PC-9 (cell line): ENCODE measurements at regions not wholly inside any gene's neighbourhood (a gene's known extent, or its start where the extent isn't known, plus 50 kb on each side); places are given as distances from the start of the nearest gene placed in this dataset.
"Not testable (repeated sequence)": the region's sequence is repeated elsewhere in the genome, so short reads cannot be mapped to it uniquely, and the experiment has no call there.

ENCODE experiments used
- BruUV-seq: library from RNA; stranded (reverse); fragments of 400-500 nt; replicated peaks from 2 replicates; lab custom pipeline; 2021; lab: Mats Ljungman, UMichigan
- CTCF ChIA-PET: fragments of 300-600 bp; sonication (Branson Sonifier 250); formaldehyde crosslinking; loops from one replicate; lab custom pipeline; 2022; ENCODE audit warnings: antibody characterized with exemption; lab: Charles Lee
- POLR2A ChIA-PET: fragments of 300-600 bp; sonication (Branson Sonifier 250); formaldehyde crosslinking; loops from one replicate; lab custom pipeline; 2022; ENCODE audit warnings: antibody characterized with exemption; ENCODE audit not compliant: unreplicated experiment; lab: Charles Lee
- DNase-seq, 2 experiments: peaks; one replicate each; pipeline versions ENCODE4 v3.0.0 to v3.0.0-alpha.2; 2015 to 2022; ENCODE audit warnings: mixed read lengths in 1 of 2
- H2AFZ ChIP-seq: fragments of 200-600 bp; sonication (generic); 2 replicates; pipeline ENCODE4 v1.8.1; 2017; ENCODE audit warnings: antibody characterized with exemption
- H3F3A ChIP-seq: fragments of 200-600 bp; sonication (generic); 2 replicates; pipeline ENCODE4 v1.8.1; 2017; ENCODE audit warnings: antibody characterized with exemption, mild to moderate bottlenecking, low read depth; ENCODE audit not compliant: insufficient read depth
- H3K27ac ChIP-seq: fragments of 200-600 bp; sonication (generic); 2 replicates; pipeline ENCODE4 v1.6.1; 2016; ENCODE audit warnings: mixed run types
- H3K27me3 ChIP-seq: fragments of 200-600 bp; sonication (generic); 2 replicates; pipeline ENCODE4 v1.6.1; 2016; ENCODE audit warnings: low read depth, mixed run types; ENCODE audit not compliant: insufficient read depth
- H3K36me3 ChIP-seq: fragments of 200-600 bp; sonication (generic); 2 replicates; pipeline ENCODE4 v1.6.1; 2016; ENCODE audit warnings: low read depth, mixed run types
- H3K4me1 ChIP-seq: fragments of 200-600 bp; sonication (generic); replicated peaks from 2 replicates; pipeline ENCODE4 v1.6.1; 2016; ENCODE audit warnings: mixed run types; ENCODE audit not compliant: insufficient read depth
- H3K4me2 ChIP-seq: fragments of 200-600 bp; sonication (generic); 2 replicates; pipeline ENCODE4 v1.6.1; 2017; ENCODE audit warnings: mixed run types
- H3K4me3 ChIP-seq: fragments of 200-600 bp; sonication (generic); 2 replicates; pipeline ENCODE4 v1.6.1; 2016; ENCODE audit warnings: mixed run types
- H3K79me2 ChIP-seq: fragments of 200-600 bp; sonication (generic); 2 replicates; pipeline ENCODE4 v1.6.1; 2017; ENCODE audit warnings: low read depth, mixed run types
- H3K9me2 ChIP-seq: fragments of 200-600 bp; sonication (generic); 2 replicates; pipeline ENCODE4 v1.8.1; 2017; ENCODE audit warnings: mild to moderate bottlenecking; ENCODE audit not compliant: insufficient read depth
- H3K9me3 ChIP-seq: fragments of 200-600 bp; sonication (generic); 2 replicates; pipeline ENCODE4 v1.8.1; 2016; ENCODE audit warnings: low read depth; ENCODE audit not compliant: insufficient read depth
- H4K20me1 ChIP-seq: fragments of 200-600 bp; sonication (generic); 2 replicates; pipeline ENCODE4 v1.8.1; 2017; ENCODE audit not compliant: insufficient read depth
- CTCF ChIP-seq: fragments of 200-600 bp; sonication (generic); conservative IDR thresholded peaks from 2 replicates; pipeline ENCODE4 v1.6.1; 2017; ENCODE audit warnings: mixed run types, antibody characterized with exemption, mild to moderate bottlenecking, moderate library complexity
- EZH2 ChIP-seq: fragments of 200-600 bp; sonication (generic); IDR thresholded peaks from 2 replicates; pipeline ENCODE4 v1.8.0; 2017; ENCODE audit warnings: antibody characterized with exemption, low read depth
- intact Hi-C: fragments of 100-400 bp; cut with micrococcal nuclease; formaldehyde crosslinking; loops from one replicate; pipeline ENCODE4 v1.10.0; 2022; ENCODE audit not compliant: unreplicated experiment

- H3K4me1 ChIP-seq, CTCF ChIA-PET, POLR2A ChIA-PET, H3K9me3 ChIP-seq, BruUV-seq, H3K4me2 ChIP-seq, H3K36me3 ChIP-seq, DNase-seq, H3K27me3 ChIP-seq, H3F3A ChIP-seq, H4K20me1 ChIP-seq, H3K79me2 ChIP-seq, H3K4me3 ChIP-seq, H3K27ac ChIP-seq, intact Hi-C loops, H3K9me2 ChIP-seq, H2AFZ ChIP-seq: not testable (repeated sequence)
Measured at GRCh38 chr9:65421486-65421885, 136.5 kb upstream of the FOXD4L5 start.

GRCh38 chr9:65420771-65421170 lies 135.8 kb upstream of the FOXD4L5 start:
- POLR2A ChIA-PET: no interaction called here
- Histone ChIP-seq H3F3A (no peaks in the 10 kb centered on the region), H3K4me3 (no peak overlapping the region), H3K4me1 (no peaks in the 10 kb centered on the region), H3K36me3 (no peaks in the 10 kb centered on the region), H4K20me1 (no peaks in the 10 kb centered on the region), H3K79me2 (no peaks in the 10 kb centered on the region), H3K27me3 (no peaks in the 10 kb centered on the region), H2AFZ (no peak overlapping the region), H3K4me2 (no peak overlapping the region), H3K9me2 (no peaks in the 10 kb centered on the region), H3K9me3 (no peaks in the 10 kb centered on the region), H3K27ac (no peak overlapping the region)
- DNase-seq: no peak
- CTCF ChIA-PET: no interaction called here
- TF ChIP-seq CTCF: no peak
- TF ChIP-seq EZH2: no peak
- BruUV-seq: no TSS peak
- intact Hi-C loops: no loop called here

- H2AFZ ChIP-seq, H3K4me2 ChIP-seq, H3K4me3 ChIP-seq, DNase-seq, H3K27ac ChIP-seq, H3K27me3 ChIP-seq, intact Hi-C loops, H3K4me1 ChIP-seq, H3K79me2 ChIP-seq, BruUV-seq, H3F3A ChIP-seq, POLR2A ChIA-PET, H3K9me2 ChIP-seq, CTCF ChIA-PET, H3K36me3 ChIP-seq, H4K20me1 ChIP-seq, H3K9me3 ChIP-seq: not testable (repeated sequence)
Measured at GRCh38 chr9:65418966-65419365, 134.0 kb upstream of the FOXD4L5 start.

- H3K9me2 ChIP-seq, DNase-seq, H2AFZ ChIP-seq, intact Hi-C loops, H3K27me3 ChIP-seq, POLR2A ChIA-PET, H3K27ac ChIP-seq, H3K79me2 ChIP-seq, H3K4me1 ChIP-seq, H3K36me3 ChIP-seq, CTCF ChIA-PET, H3F3A ChIP-seq, BruUV-seq, H4K20me1 ChIP-seq, H3K4me2 ChIP-seq, H3K9me3 ChIP-seq, H3K4me3 ChIP-seq: not testable (repeated sequence)
Measured at GRCh38 chr9:65416948-65417347, 131.9 kb upstream of the FOXD4L5 start.

- intact Hi-C loops, CTCF ChIA-PET, H3K27ac ChIP-seq, H3F3A ChIP-seq, H3K9me3 ChIP-seq, BruUV-seq, DNase-seq, H3K36me3 ChIP-seq, H3K79me2 ChIP-seq, POLR2A ChIA-PET, H2AFZ ChIP-seq, H3K9me2 ChIP-seq, H3K4me2 ChIP-seq, H3K4me1 ChIP-seq, H3K4me3 ChIP-seq, H4K20me1 ChIP-seq: not testable (repeated sequence)
- H3K27me3 ChIP-seq: peaks cover 32% of the 10 kb centered on the region
Measured at GRCh38 chr9:65414249-65414648, 129.2 kb upstream of the FOXD4L5 start.

GRCh38 chr9:65413371-65413770 lies 128.4 kb upstream of the FOXD4L5 start:
- DNase-seq, BruUV-seq, H4K20me1 ChIP-seq, H2AFZ ChIP-seq, H3K36me3 ChIP-seq, CTCF ChIA-PET, H3F3A ChIP-seq, H3K27ac ChIP-seq, H3K4me1 ChIP-seq, POLR2A ChIA-PET, H3K4me2 ChIP-seq, H3K4me3 ChIP-seq, H3K9me3 ChIP-seq, H3K79me2 ChIP-seq, intact Hi-C loops, H3K9me2 ChIP-seq: not testable (repeated sequence)
- H3K27me3 ChIP-seq: peaks cover 41% of the 10 kb centered on the region
